ENCODE measurements at regions not wholly inside any gene's neighbourhood (a gene's known extent, or its start where the extent isn't known, plus 50 kb on each side); places are given as distances from the start of the nearest gene placed in this dataset.

GRCh38 chr11:92781151-92781550, 188.3 kb upstream of the MTNR1B start:
- H3K9ac ChIP-seq (ENCODE audit: insufficient read depth in 1 of 2, low read length in 2 of 2) = no peak overlapping the region
- DNase-seq = no peak
- no peak overlapping the region for H3K4me3 ChIP-seq
- no peak for TF ChIP-seq CTCF (IDR thresholded peaks at IDR 0.05; ENCODE audit: control extremely low read depth, extremely low read depth)
- no peak for ATAC-seq (ENCODE audit: insufficient read depth, low FRiP score)
- peaks cover 0 to 5% (median 0%) of the 10 kb centered on the region in 5 donors for H3K4me1 ChIP-seq (ENCODE audit: control insufficient read depth in 5 of 5, insufficient read depth in 5 of 5, low read length in 5 of 5)
- no peaks in the 10 kb centered on the region for H3K27me3 ChIP-seq (ENCODE audit: control insufficient read depth in 3 of 3, insufficient read depth in 3 of 3, low read length in 2 of 3)
- no peaks in the 10 kb centered on the region for H3K9me3 ChIP-seq (ENCODE audit: control insufficient read depth in 4 of 4, insufficient read depth in 3 of 4, low read length in 3 of 4)
- WGBS, 2 donors = 94 to 95% methylated on average over 8 of the region's 8 CpGs
- no peak overlapping the region for H3K27ac ChIP-seq (ENCODE audit: low read depth in 1 of 2, low read length in 1 of 2)
- peaks cover 0 to 22% (median 0%) of the 10 kb centered on the region in 4 donors for H3K36me3 ChIP-seq (ENCODE audit: control insufficient read depth in 4 of 4, insufficient read depth in 4 of 4, low read length in 4 of 4)

GRCh38 chr11:92782806-92783205, 186.6 kb upstream of the MTNR1B start:
- 93 to 95% methylated on average over 5 of the region's 5 CpGs for WGBS, 2 donors
- DNase-seq (no peak), ATAC-seq (ENCODE audit: insufficient read depth, low FRiP score) (no peak)
- no peak overlapping the region for H3K4me3 ChIP-seq
- TF ChIP-seq CTCF (IDR thresholded peaks at IDR 0.05; ENCODE audit: control extremely low read depth, extremely low read depth) = no peak
- H3K4me1 ChIP-seq (ENCODE audit: control insufficient read depth in 5 of 5, insufficient read depth in 5 of 5, low read length in 5 of 5) = no peaks in the 10 kb centered on the region
- H3K9ac ChIP-seq (ENCODE audit: insufficient read depth in 1 of 2, low read length in 2 of 2) = no peak overlapping the region
- peaks cover 0 to 15% (median 0%) of the 10 kb centered on the region in 4 donors for H3K36me3 ChIP-seq (ENCODE audit: control insufficient read depth in 4 of 4, insufficient read depth in 4 of 4, low read length in 4 of 4)
- H3K27ac ChIP-seq (ENCODE audit: low read depth in 1 of 2, low read length in 1 of 2) = no peak overlapping the region
- no peaks in the 10 kb centered on the region for H3K9me3 ChIP-seq (ENCODE audit: control insufficient read depth in 4 of 4, insufficient read depth in 3 of 4, low read length in 3 of 4)
- H3K27me3 ChIP-seq (ENCODE audit: control insufficient read depth in 3 of 3, insufficient read depth in 3 of 3, low read length in 2 of 3) = no peaks in the 10 kb centered on the region

- peak in 1 of 3 donors; percentile 29 for DNase-seq
- H3K9me3 ChIP-seq (ENCODE audit: control insufficient read depth in 4 of 4, insufficient read depth in 3 of 4, low read length in 3 of 4) = no peaks in the 10 kb centered on the region
- H3K27ac ChIP-seq (ENCODE audit: low read depth in 1 of 2, low read length in 1 of 2) = no peak overlapping the region
- H3K4me1 ChIP-seq (ENCODE audit: control insufficient read depth in 5 of 5, insufficient read depth in 5 of 5, low read length in 5 of 5) = no peaks in the 10 kb centered on the region
- 40 to 51% methylated on average over 6 of the region's 6 CpGs for WGBS, 2 donors
- H3K36me3 ChIP-seq (ENCODE audit: control insufficient read depth in 4 of 4, insufficient read depth in 4 of 4, low read length in 4 of 4) = peaks cover 0 to 15% (median 0%) of the 10 kb centered on the region in 4 donors
- ATAC-seq (ENCODE audit: insufficient read depth, low FRiP score) = no peak
- no peak for TF ChIP-seq CTCF (IDR thresholded peaks at IDR 0.05; ENCODE audit: control extremely low read depth, extremely low read depth)
- no peak overlapping the region for H3K4me3 ChIP-seq
- H3K27me3 ChIP-seq (ENCODE audit: control insufficient read depth in 3 of 3, insufficient read depth in 3 of 3, low read length in 2 of 3) = no peaks in the 10 kb centered on the region
- H3K9ac ChIP-seq (ENCODE audit: insufficient read depth in 1 of 2, low read length in 2 of 2) = no peak overlapping the region
Measured at GRCh38 chr11:92784331-92784730, 185.1 kb upstream of the MTNR1B start.

GRCh38 chr11:92787638-92788037, 181.8 kb upstream of the MTNR1B start:
- WGBS, 2 donors = 36 to 55% methylated on average over 2 of the region's 2 CpGs

More at GRCh38 chr11:92787638-92788037, 181.8 kb upstream of the MTNR1B start:
- Histone ChIP-seq H3K27ac (ENCODE audit: low read depth in 1 of 2, low read length in 1 of 2) (no peak overlapping the region), H3K9ac (ENCODE audit: insufficient read depth in 1 of 2, low read length in 2 of 2) (no peak overlapping the region), H3K36me3 (ENCODE audit: control insufficient read depth in 4 of 4, insufficient read depth in 4 of 4, low read length in 4 of 4) (peaks cover 0 to 28% (median 12%) of the 10 kb centered on the region in 4 donors), H3K4me1 (ENCODE audit: control insufficient read depth in 5 of 5, insufficient read depth in 5 of 5, low read length in 5 of 5) (no peaks in the 10 kb centered on the region), H3K4me3 (no peak overlapping the region), H3K9me3 (ENCODE audit: control insufficient read depth in 4 of 4, insufficient read depth in 3 of 4, low read length in 3 of 4) (no peaks in the 10 kb centered on the region), H3K27me3 (ENCODE audit: control insufficient read depth in 3 of 3, insufficient read depth in 3 of 3, low read length in 2 of 3) (no peaks in the 10 kb centered on the region)
- no peak for TF ChIP-seq CTCF (IDR thresholded peaks at IDR 0.05; ENCODE audit: control extremely low read depth, extremely low read depth)
- no peak for DNase-seq
- no peak for ATAC-seq (ENCODE audit: insufficient read depth, low FRiP score)

All from lung (tissue), 11 donors.